ENCODE measurements at regions not wholly inside any gene's neighbourhood (a gene's known extent, or its start where the extent isn't known, plus 50 kb on each side); places are given as distances from the start of the nearest gene placed in this dataset.

DNA sequence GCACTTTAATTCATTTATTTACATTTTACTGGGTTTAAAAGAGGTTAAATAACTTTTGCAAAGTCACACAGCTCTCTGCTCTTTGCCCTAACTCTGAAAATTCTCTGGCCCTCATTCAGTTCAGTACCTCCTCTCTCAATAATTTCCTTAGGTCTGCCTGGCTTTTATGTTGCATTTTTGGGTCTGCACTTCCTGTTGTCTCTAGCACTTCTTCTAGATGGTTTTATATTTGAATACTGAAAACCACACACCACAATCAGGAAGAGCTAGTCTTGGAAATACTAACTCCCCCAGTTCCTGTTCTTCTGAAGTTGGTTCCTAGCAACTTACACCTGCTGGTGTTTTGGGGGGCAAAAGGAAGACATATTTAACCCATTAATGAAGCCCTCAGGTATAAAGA, 577.9 kb downstream of the HS3ST4 start (continued):
- TF ChIP-seq, protein P1, sequence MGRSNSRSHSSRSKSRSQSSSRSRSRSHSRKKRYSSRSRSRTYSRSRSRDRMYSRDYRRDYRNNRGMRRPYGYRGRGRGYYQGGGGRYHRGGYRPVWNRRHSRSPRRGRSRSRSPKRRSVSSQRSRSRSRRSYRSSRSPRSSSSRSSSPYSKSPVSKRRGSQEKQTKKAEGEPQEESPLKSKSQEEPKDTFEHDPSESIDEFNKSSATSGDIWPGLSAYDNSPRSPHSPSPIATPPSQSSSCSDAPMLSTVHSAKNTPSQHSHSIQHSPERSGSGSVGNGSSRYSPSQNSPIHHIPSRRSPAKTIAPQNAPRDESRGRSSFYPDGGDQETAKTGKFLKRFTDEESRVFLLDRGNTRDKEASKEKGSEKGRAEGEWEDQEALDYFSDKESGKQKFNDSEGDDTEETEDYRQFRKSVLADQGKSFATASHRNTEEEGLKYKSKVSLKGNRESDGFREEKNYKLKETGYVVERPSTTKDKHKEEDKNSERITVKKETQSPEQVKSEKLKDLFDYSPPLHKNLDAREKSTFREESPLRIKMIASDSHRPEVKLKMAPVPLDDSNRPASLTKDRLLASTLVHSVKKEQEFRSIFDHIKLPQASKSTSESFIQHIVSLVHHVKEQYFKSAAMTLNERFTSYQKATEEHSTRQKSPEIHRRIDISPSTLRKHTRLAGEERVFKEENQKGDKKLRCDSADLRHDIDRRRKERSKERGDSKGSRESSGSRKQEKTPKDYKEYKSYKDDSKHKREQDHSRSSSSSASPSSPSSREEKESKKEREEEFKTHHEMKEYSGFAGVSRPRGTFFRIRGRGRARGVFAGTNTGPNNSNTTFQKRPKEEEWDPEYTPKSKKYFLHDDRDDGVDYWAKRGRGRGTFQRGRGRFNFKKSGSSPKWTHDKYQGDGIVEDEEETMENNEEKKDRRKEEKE (IDR thresholded peaks at IDR 0.05): no peak
- TF ChIP-seq, protein P2, sequence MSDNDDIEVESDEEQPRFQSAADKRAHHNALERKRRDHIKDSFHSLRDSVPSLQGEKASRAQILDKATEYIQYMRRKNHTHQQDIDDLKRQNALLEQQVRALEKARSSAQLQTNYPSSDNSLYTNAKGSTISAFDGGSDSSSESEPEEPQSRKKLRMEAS (IDR thresholded peaks at IDR 0.05; ENCODE audit: low read depth, low read length): no peak

DNA sequence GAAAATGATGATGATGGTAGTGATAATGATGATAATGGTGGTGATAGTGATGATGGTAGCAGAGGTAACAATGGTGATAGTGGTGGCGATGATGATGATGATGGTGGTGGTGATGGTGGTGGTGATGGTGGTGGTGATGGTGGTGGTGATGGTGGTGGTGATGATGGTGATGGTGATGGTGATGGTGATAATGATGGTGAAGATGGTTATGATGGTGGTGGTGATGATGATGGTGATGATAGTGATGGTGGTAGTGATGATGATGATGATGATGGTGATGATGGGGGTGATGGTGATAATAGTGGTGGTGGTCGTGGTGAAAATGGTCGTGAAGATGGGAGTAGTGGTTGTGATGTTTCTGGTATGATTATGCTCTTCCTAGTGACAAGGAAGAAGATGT, 581.8 kb downstream of the HS3ST4 start:
- Histone ChIP-seq H3K4me2 (ENCODE audit: control insufficient read depth, insufficient read depth) (no peak overlapping the region), H3K27ac (ENCODE audit: control insufficient read depth, insufficient read depth) (no peak overlapping the region), H3K36me3 (ENCODE audit: control insufficient read depth in 2 of 2, insufficient read depth in 2 of 2, low read length in 1 of 2) (no peaks in the 10 kb centered on the region), H4K20me1 (ENCODE audit: control insufficient read depth, insufficient read depth) (no peaks in the 10 kb centered on the region), H3K9me3 (replicated peaks; ENCODE audit: control insufficient read depth, insufficient read depth, low read length) (no peaks in the 10 kb centered on the region), H3K4me1 (ENCODE audit: control insufficient read depth, insufficient read depth, low read length) (no peaks in the 10 kb centered on the region), H3K79me2 (ENCODE audit: control insufficient read depth, insufficient read depth, low read length) (no peaks in the 10 kb centered on the region), H3K27me3 (replicated peaks in 1 of 2; ENCODE audit: control insufficient read depth in 2 of 2, insufficient read depth in 2 of 2, low read length in 1 of 2) (no peaks in the 10 kb centered on the region), H3K9ac (ENCODE audit: control insufficient read depth, insufficient read depth, low read length) (no peak overlapping the region), H2AFZ (ENCODE audit: control insufficient read depth, low read depth, low read length) (no peak overlapping the region), H3K4me3 (no peak overlapping the region)
- in situ Hi-C loops (cut with MboI): no loop called here
- intact Hi-C loops (cut with micrococcal nuclease; ENCODE audit: unreplicated experiment): no loop called here
- 9% methylated on average over 3 of the region's 3 CpGs for WGBS (ENCODE audit: insufficient coverage, insufficient replicate concordance, low lambda C conversion rate, missing lambda C conversion rate)
- DNase-seq (ENCODE audit: low read depth, low spot score) (no peak), ATAC-seq (no peak), FAIRE-seq (no peak)
- ChIA-PET POLR2A (no interaction called here), SMC1A (ENCODE audit: uncharacterized antibody, unreplicated experiment) (no interaction called here), CTCF (no interaction called here), RAD21 (ENCODE audit: unreplicated experiment) (no interaction called here)
- BruUV-seq (replicated peaks): no TSS peak
- TF ChIP-seq POLR2AphosphoS5 (IDR thresholded peaks at IDR 0.05; ENCODE audit: low read length): no peak
- TF ChIP-seq SUPT20H (IDR thresholded peaks at IDR 0.05; ENCODE audit: borderline replicate concordance, control insufficient read depth, low read depth, low read length): no peak
- no peak for TF ChIP-seq HDAC6 (IDR thresholded peaks at IDR 0.05; ENCODE audit: unreplicated experiment)

Data from GM12878 (cell line).